OCI-LY1 (cell line): ENCODE measurements at regions not wholly inside any gene's neighbourhood (a gene's known extent, or its start where the extent isn't known, plus 50 kb on each side); places are given as distances from the start of the nearest gene placed in this dataset.

Experiments
- H2AFZ ChIP-seq: fragments of 200-600 bp; sonication (generic), shearing (Covaris generic); 2 replicates; pipeline ENCODE4 v1.6.0; 2014; ENCODE audit warnings: antibody characterized with exemption, mild to moderate bottlenecking, low read length
- H3F3A ChIP-seq: fragments of 200-600 bp; sonication (generic), shearing (Covaris generic); 2 replicates; pipeline ENCODE4 v1.6.0; 2014; ENCODE audit warnings: mild to moderate bottlenecking, antibody characterized with exemption, low read length, moderate library complexity; ENCODE audit not compliant: insufficient read depth
- H3K27ac ChIP-seq: fragments of 200-600 bp; sonication (generic); 2 replicates; pipeline ENCODE4 v1.5.1; 2014; ENCODE audit warnings: low read length, mixed run types, mild to moderate bottlenecking, low read depth; ENCODE audit not compliant: poor library complexity, severe bottlenecking
- H3K27me3 ChIP-seq: fragments of 200-600 bp; sonication (generic); 2 replicates; pipeline ENCODE4 v1.6.0; 2014; ENCODE audit warnings: antibody characterized with exemption, mild to moderate bottlenecking, low read length, moderate library complexity; ENCODE audit not compliant: insufficient read depth
- H3K36me3 ChIP-seq: fragments of 200-600 bp; sonication (generic); 2 replicates; pipeline ENCODE4 v1.6.1; 2014; ENCODE audit warnings: mild to moderate bottlenecking, antibody characterized with exemption, low read length, moderate library complexity, mixed read lengths; ENCODE audit not compliant: insufficient read depth
- H3K4me1 ChIP-seq: fragments of 200-600 bp; sonication (generic); 2 replicates; pipeline ENCODE4 v1.5.1; 2014; ENCODE audit warnings: mild to moderate bottlenecking, low read length, moderate library complexity; ENCODE audit not compliant: insufficient read depth, severe bottlenecking
- H3K4me2 ChIP-seq: fragments of 200-600 bp; sonication (generic), shearing (Covaris generic); 2 replicates; pipeline ENCODE4 v1.6.1; 2014; ENCODE audit warnings: low read length
- H3K4me3 ChIP-seq: fragments of 200-600 bp; sonication (generic); 2 replicates; pipeline ENCODE4 v1.5.1; 2014; ENCODE audit warnings: low read length, low read depth, mild to moderate bottlenecking, mixed read lengths; ENCODE audit not compliant: poor library complexity, severe bottlenecking
- H3K79me2 ChIP-seq: fragments of 200-600 bp; shearing (Covaris generic); 2 replicates; pipeline ENCODE4 v1.6.1; 2016; ENCODE audit warnings: mixed run types, low read length, mixed read lengths; ENCODE audit not compliant: insufficient read depth
- H3K9ac ChIP-seq: fragments of 200-600 bp; sonication (generic), shearing (Covaris generic); 2 replicates; pipeline ENCODE4 v1.6.1; 2014; ENCODE audit warnings: mild to moderate bottlenecking, low read length, mixed read lengths
- H3K9me2 ChIP-seq: fragments of 200-600 bp; sonication (generic), shearing (Covaris generic); 2 replicates; pipeline ENCODE4 v1.6.1; 2014; ENCODE audit warnings: low read depth, mild to moderate bottlenecking, low read length, mixed read lengths
- H3K9me3 ChIP-seq: fragments of 200-600 bp; shearing (Covaris generic); 2 replicates; pipeline ENCODE4 v1.6.1; 2014; ENCODE audit warnings: low read length, mixed read lengths
- H4K20me1 ChIP-seq: fragments of 200-600 bp; sonication (generic), shearing (Covaris generic); 2 replicates; pipeline ENCODE4 v1.6.0; 2016; ENCODE audit warnings: mild to moderate bottlenecking, low read length; ENCODE audit not compliant: insufficient read depth
- CTCF ChIP-seq: fragments of 200-600 bp; sonication (generic), shearing (Covaris generic); IDR thresholded peaks from 2 replicates; pipeline ENCODE4 v1.5.1; 2017; ENCODE audit warnings: mild to moderate bottlenecking, antibody characterized with exemption, low read length, moderate library complexity, mixed read lengths
- EZH2 ChIP-seq: fragments of 200-600 bp; sonication (generic), shearing (Covaris generic); IDR thresholded peaks from 2 replicates; pipeline ENCODE4 v1.8.0; 2017; ENCODE audit warnings: borderline replicate concordance, mixed run types, mild to moderate bottlenecking, antibody characterized with exemption, low read length, moderate library complexity, mixed read lengths

DNA sequence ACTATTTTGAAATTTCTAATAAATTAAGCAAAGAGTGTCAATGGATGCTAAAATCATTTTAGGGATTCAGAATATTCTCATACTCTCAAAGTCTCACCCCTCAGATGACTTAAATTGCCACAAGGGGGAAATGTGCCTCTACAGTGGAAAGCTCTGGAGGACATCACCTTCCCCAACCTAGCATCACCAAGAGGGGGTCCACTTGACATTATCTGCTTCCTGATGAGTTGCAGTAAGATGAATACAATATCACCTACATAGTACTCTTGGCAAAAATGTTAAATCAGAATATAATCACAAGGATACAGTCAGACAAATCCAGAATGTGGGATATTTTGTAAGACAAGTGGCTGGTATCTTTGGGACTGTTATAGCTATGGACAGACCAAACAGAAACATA, 290.1 kb downstream of the MFSD1 start:
- no peaks in the 10 kb centered on the region for H3K4me1 ChIP-seq
- TF ChIP-seq EZH2 (no peak), CTCF (no peak)
- H3F3A ChIP-seq: no peaks in the 10 kb centered on the region
- H3K36me3 ChIP-seq: no peaks in the 10 kb centered on the region
- H3K27ac ChIP-seq: no peak overlapping the region
- H3K4me3 ChIP-seq: no peak overlapping the region
- no peak overlapping the region for H3K4me2 ChIP-seq
- H2AFZ ChIP-seq: no peak overlapping the region
- H3K9me2 ChIP-seq: no peaks in the 10 kb centered on the region
- H4K20me1 ChIP-seq: no peaks in the 10 kb centered on the region
- H3K9ac ChIP-seq: no peak overlapping the region
- H3K9me3 ChIP-seq: no peaks in the 10 kb centered on the region
- no peaks in the 10 kb centered on the region for H3K27me3 ChIP-seq
- no peaks in the 10 kb centered on the region for H3K79me2 ChIP-seq

DNA sequence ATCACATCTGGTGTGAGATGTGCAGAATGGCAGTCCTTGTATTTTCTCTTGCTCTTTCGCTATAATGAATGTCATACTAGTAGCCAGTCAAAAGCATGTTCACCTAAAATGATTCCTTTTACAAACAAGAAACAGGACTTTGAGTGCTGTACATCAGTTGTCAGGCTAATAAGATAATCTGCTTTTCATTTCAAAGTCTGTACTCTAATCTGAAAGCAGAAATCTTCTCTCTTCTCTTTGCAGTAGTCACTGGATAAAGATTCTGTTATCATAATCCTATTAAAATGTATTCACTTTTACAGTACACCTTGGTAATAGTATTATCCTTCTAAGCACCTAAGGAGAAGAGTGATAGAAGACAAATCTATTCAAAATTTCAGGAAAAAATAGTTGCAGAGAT, 300.1 kb downstream of the MFSD1 start:
- no peak overlapping the region for H3K27ac ChIP-seq
- H3K9me2 ChIP-seq: no peaks in the 10 kb centered on the region
- TF ChIP-seq CTCF (no peak), EZH2 (no peak)
- H3K79me2 ChIP-seq: no peaks in the 10 kb centered on the region
- no peaks in the 10 kb centered on the region for H3K4me1 ChIP-seq
- no peaks in the 10 kb centered on the region for H3K36me3 ChIP-seq
- no peaks in the 10 kb centered on the region for H3K9me3 ChIP-seq
- no peak overlapping the region for H3K9ac ChIP-seq
- no peaks in the 10 kb centered on the region for H3K27me3 ChIP-seq
- H3K4me2 ChIP-seq: no peak overlapping the region
- no peaks in the 10 kb centered on the region for H3F3A ChIP-seq
- H3K4me3 ChIP-seq: no peak overlapping the region
- H4K20me1 ChIP-seq: no peaks in the 10 kb centered on the region
- H2AFZ ChIP-seq: no peak overlapping the region

- Histone ChIP-seq H3F3A (no peaks in the 10 kb centered on the region), H3K79me2 (no peaks in the 10 kb centered on the region), H3K9me2 (no peaks in the 10 kb centered on the region), H3K4me2 (no peak overlapping the region), H2AFZ (no peak overlapping the region), H3K4me1 (no peaks in the 10 kb centered on the region), H3K27ac (no peak overlapping the region), H3K9ac (no peak overlapping the region), H3K27me3 (no peaks in the 10 kb centered on the region), H4K20me1 (no peaks in the 10 kb centered on the region), H3K36me3 (no peaks in the 10 kb centered on the region), H3K4me3 (no peak overlapping the region), H3K9me3 (no peaks in the 10 kb centered on the region)
- no peak for TF ChIP-seq EZH2
- no peak for TF ChIP-seq CTCF
These were observed 310.9 kb downstream of the MFSD1 start for GRCh38 chr3:159112724-159113123.
